Heart left ventricle (tissue), 16 donors: ENCODE measurements at regions not wholly inside any gene's neighbourhood (a gene's known extent, or its start where the extent isn't known, plus 50 kb on each side); places are given as distances from the start of the nearest gene placed in this dataset.

ENCODE experiments used
- ATAC-seq, 4 donors: fragments of 200-7000 bp; cut with Tn5 transposase; one replicate each; pipeline ENCODE4 v1.9.1; 2020 to 2022; ENCODE audit warnings: moderate library complexity in 4 of 4, mild to moderate bottlenecking in 3 of 4, moderate number of reproducible peaks in 1 of 4
- DNase-seq, 5 donors: peaks; one replicate each; pipeline ENCODE4 v3.0.0-alpha.2; 2020
- H3K27ac ChIP-seq, 12 donors: fragments of 200-600 bp; sonication (generic) in 4 of 12; one replicate each; pipeline versions ENCODE4 v1.5.0 to v1.8.0; 2016 to 2022; ENCODE audit warnings: mild to moderate bottlenecking in 2 of 12
- H3K27me3 ChIP-seq, 9 donors: fragments of 200-600 bp; sonication (generic) in 2 of 9; one replicate each; pipeline versions ENCODE4 v1.5.1 to v1.8.0; 2016 to 2022; ENCODE audit warnings: mild to moderate bottlenecking in 3 of 9
- H3K36me3 ChIP-seq, 9 donors: fragments of 200-600 bp; sonication (generic) in 2 of 9; one replicate each; pipeline versions ENCODE4 v1.5.0 to v1.8.0; 2018 to 2022; ENCODE audit warnings: mild to moderate bottlenecking in 2 of 9
- H3K4me1 ChIP-seq, 12 donors: fragments of 200-600 bp; sonication (generic) in 4 of 12; one replicate each; pipeline versions ENCODE4 v1.5.0 to v1.8.0; 2016 to 2022; ENCODE audit warnings: mild to moderate bottlenecking in 3 of 12
- H3K4me3 ChIP-seq, 12 donors: fragments of 200-600 bp; sonication (generic) in 4 of 12; one replicate each; pipeline versions ENCODE4 v1.5.0 to v1.8.0; 2017 to 2022; ENCODE audit warnings: mild to moderate bottlenecking in 9 of 12, moderate library complexity in 4 of 12
- H3K9me3 ChIP-seq, 12 donors: fragments of 200-600 bp; sonication (generic) in 4 of 12; one replicate each; pipeline versions ENCODE4 v1.5.0 to v1.8.0; 2016 to 2022; ENCODE audit warnings: mild to moderate bottlenecking in 1 of 12
- CTCF ChIP-seq, 12 donors: fragments of 200-600 bp; sonication (generic) in 4 of 12; IDR thresholded peaks; one replicate each; pipeline versions ENCODE4 v1.5.0 to v1.8.0; 2018 to 2022; ENCODE audit warnings: antibody characterized with exemption in 12 of 12, mild to moderate bottlenecking in 5 of 12
- POLR2A ChIP-seq, 2 donors: fragments of 450-650 bp; IDR thresholded peaks; one replicate each; pipeline ENCODE4 v1.6.1; 2017; ENCODE audit warnings: antibody characterized with exemption in 2 of 2, mild to moderate bottlenecking in 2 of 2, moderate library complexity in 2 of 2
- WGBS, 4 donors: extraction: QIAGEN DNeasy Blood & Tissue Kit in 2 of 4; methylation state at CpG; one replicate each; pipeline versions ENCODE4 v1.1.5 to v1.1.7; 2013 to 2018; 5-methylcytosine and 5-hydroxymethylcytosine counted together
- intact Hi-C, 10 donors: fragments of 100-400 bp; cut with DNase I; formaldehyde crosslinking; loops; one replicate each; pipeline versions ENCODE4 v1.11.1 to v1.14.2; 2022
- donor health status: ischemic (EF 13 %, LVEDD 7.1; RV severe dilation, severe dysfunction).
- donor health status: healthy with polysubstance abuse.
- donor health status: DM: no; HTN: yes; CAD: no.
- donor health status: DM: no; HTN: no; CAD: no.
- donor health status: ischemic (EF 25% LVEDD 6.9; RV normal size, moderate dysfunction).
- donor health status: ischemic (EF 25% LVEDD 5.7; RV mildly dilated, moderate dysfunction).
- donor health status: healthy.
- donor health status: DM: yes; HTN: yes; CAD: no.
- donor health status: ischemic (EF 35%, LVEDD 5.7; RV mildly dilated, moderate dysfunction).
- donor health status: nonischemic (EF 11% LVEDD 7.7; RV severe dilation, severe dysfunction).
- donor health status: DM: yes; HTN: yes; CAD: no.
- donor health status: PGD.
- donor health status: ischemic (EF 29% LVEDD 5.4; RV normal size, mild dysfunction).
- donor health status: nonischemic (EF 23%, LVEDD 6.1; RV moderate dilation, normal function).

GRCh38 chr1:239930686-239931262 is 160.9 kb upstream of the FMN2 start:
- ATAC-seq, result no peak
- Histone ChIP-seq H3K4me1 (no peaks in the 10 kb centered on the region), H3K27me3 (no peaks in the 10 kb centered on the region), H3K4me3 (no peak overlapping the region), H3K27ac (no peak overlapping the region), H3K36me3 (no peaks in the 10 kb centered on the region), H3K9me3 (no peaks in the 10 kb centered on the region)
- 63 to 71% (median 67%) methylated on average over 3 of the region's 3 CpGs for WGBS, 4 donors
- TF ChIP-seq CTCF (IDR thresholded peaks at IDR 0.05), result no peak
- no peak for TF ChIP-seq POLR2A (IDR thresholded peaks at IDR 0.05)
- no peak for DNase-seq
- intact Hi-C loops, result no loop called here

GRCh38 chr1:239931341-239931740 is 160.3 kb upstream of the FMN2 start:
- WGBS, 4 donors, result 78 to 83% (median 81%) methylated on average over 6 of the region's 6 CpGs
- no peak for ATAC-seq
- no peaks in the 10 kb centered on the region for H3K27me3 ChIP-seq
- H3K36me3 ChIP-seq, result no peaks in the 10 kb centered on the region
- intact Hi-C loops, result no loop called here
- H3K9me3 ChIP-seq, result no peaks in the 10 kb centered on the region
- no peak for DNase-seq
- H3K4me1 ChIP-seq, result no peaks in the 10 kb centered on the region
- no peak for TF ChIP-seq POLR2A (IDR thresholded peaks at IDR 0.05)
- no peak for TF ChIP-seq CTCF (IDR thresholded peaks at IDR 0.05)
- H3K4me3 ChIP-seq, result no peak overlapping the region
- H3K27ac ChIP-seq, result no peak overlapping the region

- 51 to 73% (median 60%) methylated on average over 2 of the region's 2 CpGs for WGBS, 4 donors
- Histone ChIP-seq H3K4me1 (no peaks in the 10 kb centered on the region), H3K27ac (no peak overlapping the region), H3K27me3 (peaks cover 0 to 5% (median 0%) of the 10 kb centered on the region in 9 donors), H3K9me3 (peaks cover 0 to 4% (median 0%) of the 10 kb centered on the region in 12 donors), H3K4me3 (no peak overlapping the region), H3K36me3 (no peaks in the 10 kb centered on the region)
- no peak for ATAC-seq
- TF ChIP-seq POLR2A (IDR thresholded peaks at IDR 0.05), result no peak
- no peak for TF ChIP-seq CTCF (IDR thresholded peaks at IDR 0.05)
- DNase-seq, result no peak
- intact Hi-C loops, result no loop called here
These were observed 152.1 kb upstream of the FMN2 start for GRCh38 chr1:239939602-239940001.

- Histone ChIP-seq H3K27ac (no peak overlapping the region), H3K4me1 (no peaks in the 10 kb centered on the region), H3K9me3 (peaks cover 0 to 4% (median 0%) of the 10 kb centered on the region in 12 donors), H3K27me3 (no peaks in the 10 kb centered on the region), H3K36me3 (no peaks in the 10 kb centered on the region), H3K4me3 (no peak overlapping the region)
- TF ChIP-seq POLR2A (IDR thresholded peaks at IDR 0.05), result no peak
- no peak for TF ChIP-seq CTCF (IDR thresholded peaks at IDR 0.05)
- intact Hi-C loops, result no loop called here
- ATAC-seq (no peak), DNase-seq (no peak)
- 75 to 83% (median 78%) methylated on average over 4 of the region's 4 CpGs for WGBS, 4 donors
These were observed 147.9 kb upstream of the FMN2 start for GRCh38 chr1:239943761-239944160.
